ENCODE measurements at regions not wholly inside any gene's neighbourhood (a gene's known extent, or its start where the extent isn't known, plus 50 kb on each side); places are given as distances from the start of the nearest gene placed in this dataset.

DNA sequence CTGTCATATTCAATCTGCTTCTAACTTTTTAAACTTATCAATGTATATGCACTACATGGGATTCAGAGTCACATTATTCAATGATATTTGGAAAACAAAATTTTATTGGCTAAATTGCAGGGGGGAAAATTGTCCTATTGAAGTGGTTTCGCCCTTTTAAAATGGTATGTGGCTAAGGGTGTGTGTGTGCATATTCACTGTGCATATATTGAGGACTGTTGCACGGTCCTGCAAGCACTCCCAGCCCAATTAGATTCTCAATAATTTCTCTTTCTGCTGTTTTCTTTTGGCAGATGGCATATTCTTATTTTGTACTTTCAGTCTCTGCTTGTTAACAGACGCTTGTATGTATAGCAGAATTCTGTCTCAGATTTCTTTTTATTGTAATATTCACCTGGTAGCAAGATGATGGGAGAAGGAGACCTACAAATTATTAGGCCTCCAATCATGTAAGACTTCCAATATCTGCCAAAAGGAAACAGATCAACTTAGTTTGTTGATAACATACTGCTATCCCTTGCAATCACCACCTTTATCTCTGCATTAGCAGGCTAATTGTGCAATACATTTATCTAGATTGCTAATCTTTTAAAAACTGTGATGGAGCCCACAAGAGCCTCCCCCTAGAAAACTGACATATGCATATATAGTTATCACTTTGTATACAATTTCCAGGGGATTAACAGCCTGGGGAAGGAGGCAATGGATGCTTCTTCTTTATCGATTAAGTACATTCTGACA is 411.5 kb downstream of the PLK2 start:
- TF ChIP-seq, protein P1, sequence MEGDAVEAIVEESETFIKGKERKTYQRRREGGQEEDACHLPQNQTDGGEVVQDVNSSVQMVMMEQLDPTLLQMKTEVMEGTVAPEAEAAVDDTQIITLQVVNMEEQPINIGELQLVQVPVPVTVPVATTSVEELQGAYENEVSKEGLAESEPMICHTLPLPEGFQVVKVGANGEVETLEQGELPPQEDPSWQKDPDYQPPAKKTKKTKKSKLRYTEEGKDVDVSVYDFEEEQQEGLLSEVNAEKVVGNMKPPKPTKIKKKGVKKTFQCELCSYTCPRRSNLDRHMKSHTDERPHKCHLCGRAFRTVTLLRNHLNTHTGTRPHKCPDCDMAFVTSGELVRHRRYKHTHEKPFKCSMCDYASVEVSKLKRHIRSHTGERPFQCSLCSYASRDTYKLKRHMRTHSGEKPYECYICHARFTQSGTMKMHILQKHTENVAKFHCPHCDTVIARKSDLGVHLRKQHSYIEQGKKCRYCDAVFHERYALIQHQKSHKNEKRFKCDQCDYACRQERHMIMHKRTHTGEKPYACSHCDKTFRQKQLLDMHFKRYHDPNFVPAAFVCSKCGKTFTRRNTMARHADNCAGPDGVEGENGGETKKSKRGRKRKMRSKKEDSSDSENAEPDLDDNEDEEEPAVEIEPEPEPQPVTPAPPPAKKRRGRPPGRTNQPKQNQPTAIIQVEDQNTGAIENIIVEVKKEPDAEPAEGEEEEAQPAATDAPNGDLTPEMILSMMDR (IDR thresholded peaks at IDR 0.05; ENCODE audit: insufficient read depth, low read depth, low read length): no peak
- TF ChIP-seq EZH2 (IDR thresholded peaks at IDR 0.05; ENCODE audit: insufficient read depth, low read length): no peak
